Activated naive CD4-positive, alpha-beta T cell treated with anti-CD3 and anti-CD28 coated beads, Interleukin-2, amount 50 U/mL, for 16 hours (primary cell): ENCODE measurements at regions not wholly inside any gene's neighbourhood (a gene's known extent, or its start where the extent isn't known, plus 50 kb on each side); places are given as distances from the start of the nearest gene placed in this dataset.
"Not testable (repeated sequence)": the region's sequence is repeated elsewhere in the genome, so short reads cannot be mapped to it uniquely, and the experiment has no call there.

Experiments
- DNase-seq: peaks from one replicate; pipeline ENCODE4 v3.0.0-alpha.2; 2020

DNA sequence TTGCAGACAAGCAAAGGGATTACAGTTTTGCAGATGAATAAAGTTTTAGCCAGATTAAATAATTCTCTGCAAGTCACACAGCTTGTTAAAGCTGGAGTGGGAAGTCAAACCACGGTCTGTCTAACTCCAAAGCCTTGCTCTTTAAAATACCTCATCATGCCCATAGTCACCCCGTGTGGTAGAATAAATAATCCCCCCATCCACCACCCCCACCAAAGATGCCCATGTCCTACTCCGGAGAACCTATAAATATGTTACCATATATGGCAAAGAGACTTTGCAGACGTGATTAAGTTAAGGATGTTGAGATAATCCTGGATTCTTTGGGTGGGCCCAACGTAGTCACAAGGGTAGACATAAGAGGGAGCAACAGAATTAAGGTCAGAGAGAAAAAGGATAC lies 118.7 kb downstream of the BEND2 start:
- DNase-seq: no peak

DNA sequence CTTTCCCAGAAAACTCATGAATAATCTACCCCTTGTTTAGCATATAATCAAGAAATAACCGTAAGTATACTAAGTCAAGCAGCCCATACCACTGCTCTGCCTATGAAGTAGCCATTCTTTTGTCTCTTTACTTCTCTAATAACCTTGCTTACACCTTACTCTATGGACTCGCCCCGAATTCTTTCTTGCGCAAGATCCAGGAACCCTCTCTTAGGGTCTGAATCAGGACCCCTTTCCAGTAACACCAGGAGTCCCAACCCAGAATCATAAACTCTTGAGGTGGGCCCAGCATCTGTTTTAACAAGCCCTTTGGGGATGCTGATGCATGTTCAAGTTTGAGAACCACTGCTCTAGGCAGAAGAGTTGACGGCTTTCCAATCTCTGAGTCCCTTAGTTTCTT lies 119.6 kb downstream of the BEND2 start:
- DNase-seq: no peak

DNA sequence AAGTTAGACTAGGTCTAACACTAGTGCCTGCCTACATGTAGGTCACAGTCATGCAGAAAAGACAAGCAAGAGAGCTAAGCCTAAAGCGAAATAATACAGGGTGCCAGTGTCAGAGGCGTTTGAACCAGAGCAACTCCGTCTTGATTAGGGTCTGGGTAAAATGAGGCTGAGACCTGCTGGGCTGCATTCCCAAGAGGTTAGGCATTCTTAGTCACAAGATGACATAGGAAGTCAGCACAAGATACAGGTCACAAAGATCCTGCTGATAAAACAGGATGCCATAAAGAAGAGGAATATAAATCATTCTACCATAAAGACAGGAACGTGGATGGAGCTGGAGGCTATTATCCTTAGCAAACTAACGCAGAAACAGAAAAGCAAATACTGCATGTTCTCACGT lies 120.9 kb downstream of the BEND2 start:
- no peak for DNase-seq

DNA sequence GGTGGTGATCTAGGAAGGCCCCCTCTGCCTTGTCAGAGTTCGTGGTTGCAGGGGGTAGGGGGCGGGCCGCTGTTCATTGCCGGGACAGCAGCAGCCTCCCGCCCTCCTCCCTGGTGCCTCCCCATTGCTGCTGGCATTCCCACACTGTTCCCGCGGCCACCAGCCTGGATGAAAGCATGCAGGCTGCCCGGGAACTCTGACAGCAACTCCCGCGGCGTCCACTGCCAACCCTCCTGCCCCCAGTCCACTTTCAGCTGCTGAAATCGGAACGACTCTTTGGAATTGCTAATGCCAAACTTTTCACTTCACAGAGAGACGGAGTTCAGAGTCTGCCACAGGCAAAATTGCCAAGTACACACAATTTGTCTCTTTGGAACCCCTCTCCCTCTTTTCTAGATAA lies 121.9 kb downstream of the BEND2 start:
- DNase-seq: no peak

DNA sequence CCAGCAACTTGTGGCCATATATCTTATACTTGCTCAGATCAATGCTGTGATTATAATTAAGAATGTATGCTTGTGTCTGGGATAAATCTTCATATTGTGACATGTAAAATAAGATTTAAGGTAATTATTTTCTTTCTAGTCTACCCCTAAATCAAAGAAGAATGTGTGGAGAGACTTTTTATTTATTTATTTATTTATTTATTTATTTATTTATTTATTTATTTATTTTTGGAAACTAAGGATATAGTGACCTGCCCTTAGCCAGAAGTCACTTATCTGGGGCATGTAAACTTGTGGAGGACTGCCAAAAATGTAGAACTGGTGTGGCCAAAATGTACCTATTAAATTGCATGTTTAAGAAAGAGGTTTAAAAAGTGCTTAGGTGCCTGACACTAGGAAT lies 144.3 kb downstream of the BEND2 start:
- no peak for DNase-seq

DNA sequence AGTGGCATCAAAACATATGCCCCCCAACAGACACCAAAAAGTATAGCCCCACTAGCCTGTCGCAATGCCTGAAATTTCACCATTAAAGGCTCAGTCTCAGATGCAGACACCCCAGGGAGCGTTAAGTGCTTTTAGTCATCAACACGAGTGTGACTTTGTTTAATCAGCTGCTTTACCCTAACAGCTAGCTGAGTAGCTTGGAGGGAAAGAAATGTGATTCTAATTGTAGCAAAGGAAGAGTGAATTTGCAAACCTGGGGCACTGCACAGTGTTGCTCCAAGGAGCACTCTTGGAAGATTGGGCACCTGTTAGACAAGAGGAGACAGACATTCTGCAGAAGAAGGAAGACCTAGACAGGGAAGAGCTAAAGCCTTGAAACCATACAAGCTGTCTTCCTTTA lies 145.1 kb downstream of the BEND2 start:
- no peak for DNase-seq

DNA sequence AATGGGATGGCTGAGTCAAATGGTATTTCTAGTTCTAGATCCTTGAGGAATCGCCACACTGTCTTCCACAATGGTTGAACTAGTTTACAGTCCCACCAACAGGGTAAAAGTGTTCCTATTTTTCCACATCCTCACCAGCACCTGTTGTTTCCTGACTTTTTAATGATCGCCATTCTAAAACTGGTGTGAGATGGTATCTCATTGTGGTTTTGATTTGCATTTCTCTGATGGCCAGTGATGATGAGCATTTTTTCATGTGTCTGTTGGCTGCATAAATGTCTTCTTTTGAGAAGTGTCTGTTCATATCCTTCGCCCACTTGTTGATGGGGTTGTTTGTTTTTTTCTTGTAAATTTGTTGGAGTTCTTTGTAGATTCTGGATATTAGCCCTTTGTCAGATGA lies 152.6 kb downstream of the BEND2 start:
- not testable (repeated sequence) for DNase-seq

DNA sequence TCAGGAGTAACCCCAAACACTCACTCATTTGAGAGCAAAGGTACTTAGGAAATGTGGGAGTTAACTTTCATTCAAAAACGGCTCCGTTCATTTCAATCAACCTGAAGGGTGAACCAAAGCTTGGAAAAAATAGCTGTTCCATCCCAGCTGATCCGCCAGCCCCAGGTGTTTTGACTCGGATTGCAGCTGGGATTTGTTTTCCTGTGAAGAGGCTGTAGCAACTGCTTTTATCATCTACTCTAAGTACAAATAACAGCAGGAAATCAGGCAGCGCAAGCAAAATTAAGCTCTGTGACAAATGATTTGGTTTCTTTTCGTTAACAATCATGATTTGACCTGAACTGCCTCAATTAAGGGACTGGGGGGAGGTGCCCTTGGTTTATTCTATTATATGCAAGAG lies 154.7 kb downstream of the BEND2 start:
- no peak for DNase-seq

DNA sequence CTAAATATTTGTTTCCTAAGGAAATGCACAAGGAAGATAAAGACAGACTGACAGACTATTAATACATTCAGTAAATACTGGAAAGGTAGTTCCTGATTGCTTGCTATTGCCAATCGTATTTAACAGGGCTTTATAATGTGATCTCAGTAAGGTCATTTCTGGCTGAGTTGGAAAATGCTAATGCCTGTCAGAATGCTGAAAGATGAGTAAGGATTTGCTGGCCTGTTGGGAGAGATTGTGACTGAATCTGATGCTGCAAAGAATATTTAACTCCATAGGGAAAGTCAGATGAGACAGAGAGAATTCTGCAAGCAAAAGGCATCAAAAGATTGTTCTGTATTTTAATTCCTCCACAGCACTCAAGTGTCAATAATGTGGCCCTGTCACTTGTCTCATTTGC lies 169.0 kb downstream of the BEND2 start:
- DNase-seq: no peak

DNA sequence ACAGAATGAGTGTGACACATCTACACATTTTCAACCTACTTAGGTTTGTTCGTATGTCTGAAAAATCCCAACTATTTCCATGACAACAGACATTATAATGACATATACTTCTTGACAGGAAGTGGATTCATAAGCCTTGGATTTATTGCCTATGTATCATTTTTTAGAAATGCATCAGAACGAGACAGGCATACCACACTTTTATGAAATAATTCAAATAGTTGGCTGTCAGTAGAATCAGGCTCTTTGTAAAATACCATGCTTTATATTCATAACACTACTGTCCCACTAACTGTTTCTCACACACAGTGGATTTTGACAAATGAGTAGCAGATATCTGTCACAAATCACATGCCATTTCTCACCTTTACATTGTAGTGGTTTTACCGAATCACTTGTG lies 173.2 kb downstream of the BEND2 start:
- no peak for DNase-seq

DNA sequence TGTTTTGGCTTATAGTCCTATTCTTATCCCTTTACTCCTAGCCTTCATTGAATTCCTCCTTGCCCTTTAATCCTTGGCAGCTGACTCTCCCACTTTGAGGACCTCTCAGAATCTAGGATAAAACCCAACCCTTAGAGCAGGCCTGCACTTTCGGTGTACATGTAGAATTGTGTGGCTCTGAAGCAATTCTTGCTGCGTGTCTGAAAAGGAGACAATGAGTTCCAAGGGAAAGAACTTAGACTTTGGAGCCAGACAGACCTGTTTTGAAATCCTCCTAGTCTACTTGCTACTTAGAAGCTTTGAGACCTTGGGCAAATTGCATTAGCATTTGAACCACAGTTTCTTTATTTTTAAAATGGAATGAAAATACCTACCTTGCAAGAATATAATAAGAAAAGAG lies 175.2 kb downstream of the BEND2 start:
- no peak for DNase-seq

DNA sequence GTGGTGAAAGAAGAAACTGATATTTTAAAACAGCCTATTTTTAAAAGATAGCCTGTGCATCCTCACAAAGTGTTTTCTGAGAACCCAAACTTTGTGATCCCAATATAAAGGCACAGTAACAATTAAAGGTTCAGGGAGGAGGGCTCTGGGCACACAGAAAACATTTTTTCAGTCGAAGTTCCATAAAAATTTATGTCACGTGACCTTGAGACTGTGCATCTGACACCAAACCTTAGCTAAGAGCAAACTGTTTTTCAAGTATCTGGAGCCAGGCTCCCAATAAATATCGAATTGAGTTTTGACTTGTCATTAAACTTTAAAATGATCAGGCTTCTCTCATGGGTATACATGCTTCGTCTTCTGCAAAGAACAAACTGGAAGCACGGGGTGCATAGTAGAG lies 177.9 kb downstream of the BEND2 start:
- DNase-seq: no peak

DNA sequence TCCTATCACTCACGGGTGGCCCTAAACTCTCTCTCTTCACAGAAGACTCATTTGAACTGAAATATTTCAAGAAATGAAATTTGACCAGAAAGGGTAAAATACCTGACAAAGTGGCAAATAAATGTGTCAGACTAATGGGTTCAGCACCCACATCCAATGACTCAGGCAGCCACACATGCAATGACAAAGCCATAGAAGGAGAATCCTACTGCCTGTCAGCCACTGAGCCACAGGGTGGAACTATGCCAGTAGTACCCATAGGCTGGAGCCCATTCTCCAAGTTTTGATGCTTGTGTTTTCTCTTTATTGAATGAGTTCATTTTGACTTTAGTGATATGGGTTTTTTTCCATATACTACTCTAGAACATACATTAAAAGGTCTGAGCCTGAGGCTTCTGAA lies 179.0 kb downstream of the BEND2 start:
- DNase-seq: no peak

DNA sequence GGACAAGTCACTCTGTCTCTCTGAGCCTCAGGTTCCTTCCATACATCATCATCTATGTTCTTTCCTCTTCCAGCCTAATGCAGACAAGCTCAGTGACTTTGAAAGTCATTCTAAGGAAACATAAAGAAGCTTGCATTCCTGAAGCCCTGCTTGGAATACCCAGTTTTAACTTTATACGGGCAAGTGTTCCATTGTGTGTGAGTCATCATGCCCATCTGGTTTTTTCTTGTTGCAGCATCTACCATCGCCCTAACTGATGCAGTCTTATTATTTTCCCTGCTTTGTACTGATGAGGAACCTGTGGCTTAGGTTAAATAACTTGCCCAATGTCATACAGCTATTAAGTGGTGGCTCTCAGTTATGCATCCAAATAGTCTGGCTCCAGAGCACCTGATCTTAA lies 177.9 kb upstream of the RAI2 start:
- DNase-seq: no peak

DNA sequence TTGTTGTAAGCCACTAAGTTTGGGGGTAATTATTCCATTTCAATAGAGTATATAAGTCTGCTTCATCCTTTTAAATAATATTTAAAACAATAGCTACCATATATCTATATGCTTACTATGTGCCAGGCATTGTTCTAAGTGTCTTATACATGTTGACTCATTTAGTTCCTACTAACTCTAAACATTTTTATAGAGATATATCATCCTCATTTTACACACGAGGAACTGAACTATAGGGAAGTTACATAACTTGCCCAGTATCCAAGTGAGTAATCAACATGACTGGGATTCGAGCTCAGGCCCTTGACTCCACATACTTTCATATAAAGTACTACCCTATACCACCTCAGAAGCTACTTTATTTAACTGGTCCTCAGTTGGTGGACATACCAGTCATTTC lies 175.3 kb upstream of the RAI2 start:
- no peak for DNase-seq

DNA sequence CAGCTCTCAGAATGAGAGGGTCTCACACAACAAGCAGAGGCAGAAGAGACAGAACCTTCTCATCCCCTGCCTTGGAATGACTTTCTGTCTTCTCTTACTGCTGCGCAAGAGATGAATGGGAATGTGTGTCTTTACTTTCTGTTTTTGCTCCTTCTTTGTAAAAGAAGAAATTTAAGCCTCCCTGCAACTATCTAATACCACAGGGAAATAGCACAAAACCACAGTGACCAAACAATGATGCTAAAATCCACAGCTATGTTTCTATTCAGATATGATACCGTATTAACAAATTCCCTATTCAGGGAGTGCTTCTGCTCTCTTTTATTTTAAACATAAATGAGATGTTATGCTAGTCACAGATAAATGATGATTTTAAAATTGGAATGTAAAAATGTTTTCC lies 173.8 kb upstream of the RAI2 start:
- DNase-seq: no peak

DNA sequence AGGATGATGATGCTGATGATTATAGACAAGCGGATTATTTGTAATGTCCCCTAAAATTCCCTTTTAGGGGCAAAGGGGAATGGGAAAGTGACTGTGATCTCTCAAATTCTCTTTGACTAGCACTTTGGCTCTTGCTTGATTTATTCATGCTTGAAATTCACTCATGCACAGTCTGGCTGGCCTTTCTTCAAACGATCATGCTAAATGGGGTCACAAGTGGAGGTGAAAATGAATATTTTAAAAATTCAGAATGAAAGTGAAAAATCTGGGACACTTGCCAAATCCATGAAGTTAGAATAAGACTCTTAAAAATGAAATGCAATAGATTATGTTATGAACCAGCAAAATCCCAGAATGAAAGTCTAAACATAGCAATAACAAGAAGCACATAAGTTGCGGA lies 173.4 kb upstream of the RAI2 start:
- DNase-seq: no peak

DNA sequence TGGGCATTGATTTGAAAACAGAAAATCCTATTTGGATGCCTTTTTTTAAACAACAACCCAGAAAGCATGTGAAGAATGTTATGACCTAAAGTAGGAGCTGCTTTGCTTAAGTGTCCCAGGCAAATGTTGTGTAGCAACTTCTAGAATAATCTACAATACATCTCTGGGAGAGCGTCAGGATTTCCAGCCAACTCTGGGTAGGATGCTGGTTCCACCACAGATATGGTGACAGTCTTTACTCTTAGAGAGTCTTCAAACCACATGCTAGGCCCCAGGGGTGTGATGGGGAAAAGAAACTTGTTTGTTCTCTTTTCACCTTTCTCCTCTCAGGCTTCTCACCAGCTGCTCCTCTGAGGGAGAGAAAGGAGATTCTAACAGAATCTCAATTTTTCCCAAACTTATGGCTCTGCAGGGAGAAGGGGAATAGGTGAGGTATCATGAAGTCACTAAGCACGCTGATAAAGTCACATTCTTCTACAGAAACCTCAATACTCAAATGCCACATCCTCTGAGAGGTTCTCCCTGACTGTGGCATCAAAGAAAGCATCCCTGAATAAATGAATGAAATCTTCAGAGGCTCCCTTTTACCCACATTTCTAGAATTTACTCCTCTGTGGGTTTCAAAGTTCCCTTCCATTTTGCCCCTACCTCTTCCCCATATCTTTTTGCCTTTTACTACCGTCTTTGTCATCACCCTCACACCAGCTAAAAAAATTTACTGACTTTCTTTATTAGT lies 171.6 kb upstream of the RAI2 start:
- DNase-seq: no peak

DNA sequence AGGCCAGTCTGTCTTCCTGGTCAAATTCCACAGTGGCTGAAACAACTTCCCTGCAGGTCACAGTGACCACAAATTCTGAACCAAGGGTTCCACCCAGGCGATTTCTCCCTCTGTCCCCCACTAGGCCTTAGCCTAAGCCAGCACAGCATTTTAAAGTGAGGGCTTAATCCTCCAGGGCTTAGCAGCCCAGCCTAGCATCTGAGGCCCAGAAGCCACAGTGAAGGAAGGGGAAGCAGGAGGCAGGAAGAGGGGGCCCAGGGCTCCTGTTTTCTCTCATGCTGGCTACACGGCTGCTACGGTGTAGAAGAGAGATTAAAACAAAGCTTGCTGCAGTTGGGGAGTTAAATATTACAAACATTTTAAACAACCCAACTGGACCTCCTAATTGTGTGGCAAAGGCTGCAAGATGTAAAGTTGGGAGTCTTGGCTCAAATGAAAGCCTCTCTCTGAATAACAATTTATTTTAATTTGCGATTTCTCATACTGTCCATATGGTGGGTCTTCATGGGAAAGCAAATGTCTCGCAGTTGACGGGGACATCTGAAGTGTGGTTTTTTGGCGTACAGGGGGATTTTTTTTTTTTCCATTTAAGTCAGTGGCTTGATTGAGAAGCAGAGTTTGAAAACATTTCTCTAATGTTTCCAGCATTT lies 170.8 kb upstream of the RAI2 start:
- no peak for DNase-seq

DNA sequence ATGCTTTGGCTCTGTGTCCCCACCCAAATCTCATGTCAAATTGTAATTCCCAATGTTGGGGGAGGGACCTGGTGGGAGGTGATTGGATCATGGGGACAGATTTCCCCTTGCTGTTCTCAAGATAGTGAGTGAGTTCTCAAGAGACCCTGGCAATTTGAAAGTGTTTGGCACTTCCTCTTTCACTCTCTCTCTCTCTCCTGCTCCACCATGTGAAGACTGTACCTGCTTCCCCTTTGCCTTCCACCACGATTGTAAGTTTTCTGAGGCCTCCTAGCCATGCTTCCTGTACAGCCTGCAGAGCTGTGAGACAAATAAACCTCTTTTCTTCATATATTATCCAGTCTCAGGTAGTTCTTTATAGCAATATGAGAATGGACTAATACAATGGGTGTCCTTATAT lies 169.6 kb upstream of the RAI2 start:
- DNase-seq: not testable (repeated sequence)

DNA sequence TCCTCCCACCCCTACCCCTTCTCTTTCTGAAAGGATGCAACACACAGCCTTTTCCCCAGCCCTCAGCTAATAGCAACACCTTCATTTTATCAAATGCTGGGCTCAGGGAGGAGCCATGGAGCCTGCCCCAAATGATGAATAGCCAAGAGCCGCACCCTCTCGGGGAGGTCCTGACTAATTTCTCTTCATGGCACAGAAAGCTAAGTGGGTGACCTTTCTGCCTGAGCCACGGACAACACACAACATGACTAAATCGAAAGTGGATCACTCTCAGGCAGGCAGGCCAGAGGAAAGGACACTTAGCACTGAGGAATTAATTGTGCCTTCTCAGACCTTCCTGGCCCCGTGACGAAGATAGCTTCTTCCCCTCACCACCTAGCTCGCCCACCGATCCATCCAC lies 165.1 kb upstream of the RAI2 start:
- DNase-seq: no peak

DNA sequence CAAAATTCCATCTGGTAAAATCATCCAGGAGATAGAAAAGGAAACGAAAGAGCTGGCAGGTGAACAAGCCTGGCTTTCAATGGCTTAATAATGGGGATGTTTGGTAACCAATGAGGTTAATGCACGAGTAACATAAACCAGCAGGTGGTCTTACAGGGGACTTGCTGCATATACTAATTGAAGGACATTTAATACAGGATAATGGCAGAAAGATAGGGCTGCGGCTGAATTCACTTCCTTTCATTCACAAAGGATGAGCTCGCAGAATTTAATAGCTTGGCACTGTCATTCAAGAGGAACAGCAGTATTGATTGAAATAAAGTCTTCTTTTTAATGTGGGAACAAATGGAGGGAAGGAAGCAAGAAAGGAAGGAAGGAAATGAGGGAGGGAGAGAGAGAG lies 156.3 kb upstream of the RAI2 start:
- no peak for DNase-seq

DNA sequence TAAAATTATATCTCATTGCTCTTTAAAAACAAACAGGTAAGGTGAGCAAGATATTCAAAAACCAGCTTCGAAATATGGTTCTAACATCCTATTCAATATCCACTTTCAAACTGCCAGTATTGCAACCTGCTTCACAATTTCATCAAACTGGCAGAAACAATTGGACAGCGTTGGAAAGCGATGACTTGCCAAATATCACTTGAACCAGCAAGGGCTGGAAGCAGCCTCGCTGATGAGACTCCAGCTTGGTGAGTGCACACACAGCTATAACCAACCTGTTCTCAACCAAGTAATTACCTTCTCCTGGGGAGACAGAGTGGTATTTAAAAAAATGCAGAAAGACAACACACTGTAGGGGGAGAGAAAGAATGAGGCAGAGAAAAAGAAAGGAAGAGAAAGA lies 155.8 kb upstream of the RAI2 start:
- DNase-seq: no peak

DNA sequence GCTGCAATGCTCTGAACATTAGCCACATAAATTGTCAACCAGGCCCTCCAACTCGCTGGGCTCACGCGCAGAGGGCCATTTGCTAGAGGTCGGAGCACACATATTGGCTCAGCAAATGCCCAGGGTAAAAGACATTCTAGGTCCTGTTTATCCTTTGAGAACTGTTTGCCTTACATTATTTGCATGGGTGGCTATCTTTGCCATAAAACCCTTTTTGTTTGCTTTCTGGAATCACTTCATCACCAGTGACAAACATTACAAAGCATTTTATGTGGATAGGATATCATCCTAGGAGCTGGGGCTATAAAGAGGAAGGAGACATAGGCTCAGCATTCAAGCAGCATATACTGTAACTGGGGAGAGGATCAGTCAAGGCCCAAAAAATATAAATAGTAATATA lies 149.2 kb upstream of the RAI2 start:
- DNase-seq: no peak

DNA sequence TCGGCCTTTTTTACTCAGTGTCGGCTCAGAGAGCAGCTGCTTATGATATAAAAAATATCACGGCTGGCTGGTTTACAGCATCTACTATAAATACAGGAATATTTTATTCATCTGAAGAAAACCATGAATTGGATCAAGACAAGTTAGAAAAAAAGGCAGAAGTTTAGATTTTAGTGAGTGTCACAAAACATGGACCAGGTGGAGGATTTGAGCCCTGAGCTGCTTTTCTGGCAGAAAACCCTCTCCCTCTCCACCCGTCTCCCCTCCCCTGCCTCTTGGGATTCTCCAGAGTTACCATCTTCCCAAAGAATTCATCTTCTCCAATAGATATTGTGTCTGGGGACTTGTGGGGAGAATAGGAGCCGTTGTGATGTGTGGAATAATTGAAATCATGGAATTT lies 142.8 kb upstream of the RAI2 start:
- no peak for DNase-seq
